NCI-H2029 treated with DMSO at 0.1 percent for 48 hours (cell line): ENCODE measurements at regions not wholly inside any gene's neighbourhood (a gene's known extent, or its start where the extent isn't known, plus 50 kb on each side); places are given as distances from the start of the nearest gene placed in this dataset.

ENCODE experiments used
- DNase-seq: peaks from one replicate; lab custom pipeline; 2025; lab: John Stamatoyannopoulos, UW

GRCh38 chr22:27284324-27284723, 517.2 kb downstream of the MN1 start:
- DNase-seq = no peak

GRCh38 chr22:27286711-27287110, 514.8 kb downstream of the MN1 start:
- no peak for DNase-seq

- no peak for DNase-seq
Measured at GRCh38 chr22:27292542-27293299, 508.8 kb downstream of the MN1 start.

- DNase-seq = no peak
Measured at GRCh38 chr22:27293721-27294445, 507.7 kb downstream of the MN1 start.

GRCh38 chr22:27295040-27295439, 506.5 kb downstream of the MN1 start:
- DNase-seq = no peak

GRCh38 chr22:27295605-27296004, 506.0 kb downstream of the MN1 start:
- no peak for DNase-seq

- DNase-seq = no peak
Measured at GRCh38 chr22:27296091-27296675, 505.4 kb downstream of the MN1 start.

- DNase-seq = no peak
Measured at GRCh38 chr22:27297125-27297524, 504.4 kb downstream of the MN1 start.

- no peak for DNase-seq
Measured at GRCh38 chr22:27298332-27298731, 503.2 kb downstream of the MN1 start.

- DNase-seq = no peak
Measured at GRCh38 chr22:27298742-27299141, 502.8 kb downstream of the MN1 start.

GRCh38 chr22:27299181-27300085, 502.1 kb downstream of the MN1 start:
- DNase-seq = no peak

GRCh38 chr22:27300536-27301285, 500.8 kb downstream of the MN1 start:
- DNase-seq = no peak

- DNase-seq = no peak
Measured at GRCh38 chr22:27302501-27302900, 499.1 kb downstream of the MN1 start.

- no peak for DNase-seq
Measured at GRCh38 chr22:27303718-27304117, 497.8 kb downstream of the MN1 start.

GRCh38 chr22:27306771-27307170, 494.8 kb downstream of the MN1 start:
- DNase-seq = no peak

GRCh38 chr22:27307545-27308247, 493.9 kb downstream of the MN1 start:
- DNase-seq = no peak

GRCh38 chr22:27308513-27308912, 493.0 kb downstream of the MN1 start:
- no peak for DNase-seq

GRCh38 chr22:27309697-27310096, 491.9 kb downstream of the MN1 start:
- DNase-seq = no peak

GRCh38 chr22:27310966-27311697, 490.4 kb downstream of the MN1 start:
- no peak for DNase-seq
